NCI-H510A treated with DMSO at 0.1 percent for 48 hours (cell line): ENCODE measurements at regions not wholly inside any gene's neighbourhood (a gene's known extent, or its start where the extent isn't known, plus 50 kb on each side); places are given as distances from the start of the nearest gene placed in this dataset.
"Not testable (repeated sequence)": the region's sequence is repeated elsewhere in the genome, so short reads cannot be mapped to it uniquely, and the experiment has no call there.

Source experiments
- DNase-seq: peaks from one replicate; lab custom pipeline; 2025; lab: John Stamatoyannopoulos, UW

DNA sequence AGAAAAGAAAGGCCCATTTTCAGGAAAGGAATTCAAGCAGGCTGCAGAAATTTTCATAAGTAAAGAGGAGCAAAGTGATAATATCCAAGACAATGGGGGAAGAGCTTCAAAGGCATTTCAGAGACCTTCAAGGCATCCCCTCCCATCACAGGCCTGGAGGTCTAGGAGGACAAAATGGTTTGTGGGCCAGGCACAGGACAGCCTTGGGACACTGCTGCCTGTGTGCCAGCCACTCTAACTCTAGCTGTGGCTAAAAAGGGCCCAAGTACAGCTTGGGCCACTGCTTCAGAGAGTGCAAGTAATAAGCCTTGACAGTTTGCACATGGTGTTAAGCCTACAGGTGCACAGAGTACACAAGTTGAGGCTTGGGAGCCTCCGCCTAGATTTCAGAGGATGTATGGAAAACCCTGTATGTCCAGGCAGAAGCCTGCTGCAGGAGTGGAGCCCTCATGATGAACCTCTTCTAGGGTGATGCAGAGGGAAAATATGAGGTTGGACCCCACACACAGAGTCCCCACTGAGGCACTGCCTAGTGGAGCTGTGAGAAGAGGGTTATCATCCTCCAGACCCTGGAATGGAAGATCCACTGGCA lies 51.8 kb upstream of the ZSWIM5 start:
- no peak for DNase-seq

GRCh38 chr1:45259053-45259452 lies 52.6 kb upstream of the ZSWIM5 start:
- no peak for DNase-seq

DNA sequence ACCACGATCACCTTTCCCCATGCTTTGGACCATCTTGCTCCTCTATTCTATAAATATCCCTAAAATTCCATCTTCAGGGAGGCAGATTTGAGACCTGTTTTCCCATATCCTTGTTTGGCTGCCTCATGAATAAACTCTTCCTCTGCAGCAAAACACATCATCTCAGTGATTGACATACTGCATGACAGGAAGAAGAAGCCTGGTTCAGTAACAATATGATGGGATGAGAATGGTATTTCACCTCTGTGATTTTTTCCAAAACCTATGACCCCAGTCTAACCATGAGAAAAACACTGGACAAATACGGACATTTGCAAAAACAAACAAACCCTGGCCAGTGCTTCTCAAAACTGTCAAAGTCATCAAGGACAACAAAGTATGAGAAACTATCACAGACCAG lies 53.8 kb upstream of the ZSWIM5 start:
- no peak for DNase-seq

- DNase-seq = no peak
Measured at GRCh38 chr1:45263132-45263531, 56.7 kb upstream of the ZSWIM5 start.

GRCh38 chr1:45265244-45265643 lies 58.8 kb upstream of the ZSWIM5 start:
- DNase-seq = no peak

GRCh38 chr1:45266151-45266801 lies 59.9 kb upstream of the ZSWIM5 start:
- DNase-seq = peak; percentile 52

DNA sequence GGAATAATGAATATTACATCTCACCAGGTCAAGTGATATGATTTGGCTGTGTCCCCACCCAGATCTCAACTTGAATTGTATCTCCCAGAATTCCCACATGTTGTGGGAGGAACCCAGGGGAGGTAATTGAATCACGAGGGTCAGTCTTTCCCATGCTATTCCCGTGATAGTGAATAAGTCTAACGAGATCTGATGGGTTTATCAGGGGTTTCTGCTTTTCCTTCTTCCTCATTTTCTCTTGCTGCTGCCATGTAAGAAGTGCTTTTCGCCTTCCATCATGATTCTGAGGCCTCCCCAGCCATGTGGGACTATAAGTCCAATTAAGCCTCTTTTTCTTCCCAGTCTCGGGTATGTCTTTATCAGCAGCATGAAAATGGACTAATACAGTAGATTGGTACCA lies 58.4 kb upstream of the HPDL start:
- not testable (repeated sequence) for DNase-seq

GRCh38 chr1:45272267-45272666 lies 54.4 kb upstream of the HPDL start:
- DNase-seq = not testable (repeated sequence)

DNA sequence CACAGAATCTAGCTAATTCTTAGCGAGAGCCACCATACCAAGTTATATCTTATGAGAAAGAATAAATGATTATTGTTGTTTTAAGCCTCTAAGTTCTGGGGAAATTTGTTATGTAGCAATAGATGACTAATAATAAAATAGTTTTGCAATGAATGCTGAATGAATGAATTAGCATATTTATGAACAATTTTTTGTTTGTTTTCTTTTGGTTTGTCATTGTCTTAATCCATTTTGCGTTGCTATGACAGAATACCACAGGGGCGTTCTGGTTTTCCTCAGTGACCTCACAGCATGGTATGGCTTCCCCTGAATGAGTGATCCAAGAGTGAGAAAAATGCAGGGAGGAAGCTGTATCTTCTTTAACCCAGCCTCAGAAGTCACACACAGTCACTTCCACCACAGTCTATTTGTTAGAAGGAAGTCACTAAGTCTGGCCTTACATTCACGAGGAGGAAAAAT lies 53.8 kb upstream of the HPDL start:
- no peak for DNase-seq

DNA sequence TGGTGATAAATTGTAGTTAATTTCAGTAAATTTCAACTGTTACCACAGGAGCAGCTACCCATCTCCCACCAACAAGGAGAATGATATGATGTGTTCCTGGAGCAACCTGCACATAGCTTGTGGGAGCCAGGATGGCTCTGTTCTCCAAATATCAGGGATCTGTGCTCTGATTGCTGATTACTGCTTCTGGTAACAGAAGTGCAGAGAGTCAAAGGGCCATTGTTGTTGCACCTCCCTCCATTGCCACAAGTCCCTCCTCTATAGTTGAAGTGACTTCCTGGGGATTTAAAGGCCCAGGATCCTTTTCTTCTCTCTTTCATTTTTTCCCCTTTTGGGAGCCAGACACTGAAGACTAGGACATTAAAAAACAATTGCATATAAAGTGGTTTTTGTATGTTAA lies 51.6 kb upstream of the HPDL start:
- no peak for DNase-seq
